Esophagus squamous epithelium (tissue), 5 donors: ENCODE measurements at regions not wholly inside any gene's neighbourhood (a gene's known extent, or its start where the extent isn't known, plus 50 kb on each side); places are given as distances from the start of the nearest gene placed in this dataset.
A peak's percentile ranks its signal among the peaks of the same experiment; 100 is the strongest.

Source experiments
- DNase-seq: peaks from one replicate; lab custom pipeline; 2025; lab: John Stamatoyannopoulos, UW
- H3K27ac ChIP-seq, 4 donors: fragments of 200-600 bp; sonication (generic); one replicate each; pipeline ENCODE4 v1.5.1; 2016 to 2019; ENCODE audit warnings: mild to moderate bottlenecking in 1 of 4
- H3K27me3 ChIP-seq, 4 donors: fragments of 200-600 bp; sonication (generic); 1 replicate in 3 of 4; 2 replicates in 1 of 4; pipeline versions ENCODE4 v1.5.1 to v1.6.0; 2017 to 2021; ENCODE audit warnings: antibody characterized with exemption in 1 of 4
- H3K36me3 ChIP-seq, 3 donors: fragments of 200-600 bp; sonication (generic); one replicate each; pipeline ENCODE4 v1.5.1; 2016 to 2019
- H3K4me1 ChIP-seq, 3 donors: fragments of 200-600 bp; sonication (generic); one replicate each; pipeline ENCODE4 v1.5.1; 2017 to 2019
- H3K4me3 ChIP-seq, 4 donors: fragments of 200-600 bp; sonication (generic); 1 replicate in 3 of 4; 2 replicates in 1 of 4; pipeline ENCODE4 v1.5.1; 2016 to 2019; ENCODE audit warnings: mild to moderate bottlenecking in 2 of 4, moderate library complexity in 1 of 4
- H3K9me3 ChIP-seq, 3 donors: fragments of 200-600 bp; sonication (generic); one replicate each; pipeline ENCODE4 v1.5.1; 2016 to 2019
- CTCF ChIP-seq, 6 experiments: fragments of 450-650 bp in 4 of 6; fragments of 200-600 bp in 2 of 6; sonication (generic) in 2 of 6; IDR thresholded peaks; one replicate each; pipeline ENCODE4 v1.5.1; 2016 to 2019; ENCODE audit warnings: antibody characterized with exemption in 6 of 6, mild to moderate bottlenecking in 4 of 6, moderate library complexity in 4 of 6
- POLR2A ChIP-seq, 4 donors: fragments of 450-650 bp; IDR thresholded peaks; one replicate each; pipeline ENCODE4 v1.6.1; 2017; ENCODE audit warnings: antibody characterized with exemption in 4 of 4, mild to moderate bottlenecking in 4 of 4, moderate library complexity in 3 of 4
- WGBS, 2 donors: methylation state at CpG; one replicate each; pipeline ENCODE4 v1.1.5; 2018; 5-methylcytosine and 5-hydroxymethylcytosine counted together
- intact Hi-C: fragments of 100-400 bp; cut with DNase I; formaldehyde crosslinking; loops from one replicate; pipeline ENCODE4 v1.15.0; 2022
- donor health status: DM: yes; HTN: yes; CAD: no.

- Histone ChIP-seq H3K36me3 (no peaks in the 10 kb centered on the region), H3K27me3 (no peaks in the 10 kb centered on the region), H3K9me3 (no peaks in the 10 kb centered on the region), H3K27ac (no peak overlapping the region), H3K4me3 (no peak overlapping the region), H3K4me1 (no peaks in the 10 kb centered on the region)
- no peak for DNase-seq
- intact Hi-C loops, result no loop called here
- 74 to 75% methylated on average over 2 of the region's 2 CpGs for WGBS, 2 donors
- TF ChIP-seq CTCF (IDR thresholded peaks at IDR 0.05) (no peak), POLR2A (IDR thresholded peaks at IDR 0.05) (no peak)
Measured at GRCh38 chr2:214648520-214648919, 161.0 kb downstream of the BARD1 start.

GRCh38 chr2:214631406-214631805 is 178.1 kb downstream of the BARD1 start:
- WGBS, 2 donors, result 25 to 41% methylated on average over 2 of the region's 2 CpGs
- no peaks in the 10 kb centered on the region for H3K9me3 ChIP-seq
- no peak overlapping the region for H3K27ac ChIP-seq
- no peaks in the 10 kb centered on the region for H3K36me3 ChIP-seq
- peaks cover 0 to 25% (median 0%) of the 10 kb centered on the region in 3 donors for H3K4me1 ChIP-seq
- H3K4me3 ChIP-seq, result no peak overlapping the region
- H3K27me3 ChIP-seq, result no peaks in the 10 kb centered on the region
- TF ChIP-seq POLR2A (IDR thresholded peaks at IDR 0.05) (no peak), CTCF (IDR thresholded peaks at IDR 0.05) (no peak)
- intact Hi-C loops, result no loop called here
- DNase-seq, result no peak

- intact Hi-C loops, result no loop called here
- TF ChIP-seq POLR2A (IDR thresholded peaks at IDR 0.05) (no peak), CTCF (IDR thresholded peaks at IDR 0.05) (no peak)
- WGBS, 2 donors, result 67 to 73% methylated on average over 3 of the region's 3 CpGs
Measured at GRCh38 chr2:214630402-214631045, 179.0 kb downstream of the BARD1 start.

GRCh38 chr2:214629875-214630274 is 179.6 kb downstream of the BARD1 start:
- DNase-seq, result no peak

More at GRCh38 chr2:214630402-214631045, 179.0 kb downstream of the BARD1 start:
- Histone ChIP-seq H3K27ac (peak overlapping the region in 1 of 4 donors; percentile 47), H3K36me3 (no peaks in the 10 kb centered on the region), H3K27me3 (no peaks in the 10 kb centered on the region), H3K4me3 (no peak overlapping the region), H3K9me3 (no peaks in the 10 kb centered on the region), H3K4me1 (peaks cover 0 to 25% (median 0%) of the 10 kb centered on the region in 3 donors)
- DNase-seq, result no peak

More at GRCh38 chr2:214629875-214630274, 179.6 kb downstream of the BARD1 start:
- H3K27ac ChIP-seq, result peak overlapping the region in 1 of 4 donors; percentile 47
- no peak overlapping the region for H3K4me3 ChIP-seq
- 32 to 40% methylated on average over 1 of the region's 1 CpG for WGBS, 2 donors
- H3K4me1 ChIP-seq, result peaks cover 0 to 25% (median 0%) of the 10 kb centered on the region in 3 donors
- intact Hi-C loops, result no loop called here
- H3K9me3 ChIP-seq, result no peaks in the 10 kb centered on the region
- H3K27me3 ChIP-seq, result no peaks in the 10 kb centered on the region
- H3K36me3 ChIP-seq, result no peaks in the 10 kb centered on the region
- TF ChIP-seq POLR2A (IDR thresholded peaks at IDR 0.05) (no peak), CTCF (IDR thresholded peaks at IDR 0.05) (no peak)
